ENCODE measurements at regions not wholly inside any gene's neighbourhood (a gene's known extent, or its start where the extent isn't known, plus 50 kb on each side); places are given as distances from the start of the nearest gene placed in this dataset.

DNA sequence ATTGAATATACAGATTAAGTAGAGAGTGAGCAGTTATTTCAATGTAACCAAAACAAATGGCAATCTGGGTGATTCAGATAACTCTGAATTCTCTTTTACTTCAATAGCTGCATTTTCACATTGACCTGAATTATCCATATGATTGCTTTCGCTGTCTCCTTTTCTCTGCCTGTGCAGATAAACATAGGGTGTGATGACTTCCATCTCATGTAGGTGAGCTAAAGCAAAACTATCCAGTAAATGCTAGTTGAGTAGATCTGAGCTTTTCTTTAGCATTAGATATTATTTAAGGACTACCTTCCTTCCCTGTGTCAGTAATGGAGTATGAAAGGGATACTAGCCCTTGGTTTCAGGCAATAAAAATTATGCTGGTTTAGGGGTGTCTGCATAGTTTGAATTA lies 288.6 kb downstream of the OXSM start:
- Histone ChIP-seq H3K36me3 (ENCODE audit: insufficient read depth, low read length) (no peaks in the 10 kb centered on the region), H4K20me1 (ENCODE audit: insufficient read depth) (no peaks in the 10 kb centered on the region), H3K9me3 (ENCODE audit: low read length) (no peaks in the 10 kb centered on the region), H3K79me2 (replicated peaks; ENCODE audit: insufficient read depth, low read length) (no peaks in the 10 kb centered on the region), H2AFZ (ENCODE audit: low read depth, low read length) (no peak overlapping the region), H3F3A (ENCODE audit: insufficient read depth, low read length, poor library complexity, severe bottlenecking) (no peaks in the 10 kb centered on the region), H3K4me2 (ENCODE audit: low read length) (no peak overlapping the region), H3K9ac (ENCODE audit: low read length) (no peak overlapping the region), H3K4me3 (ENCODE audit: low read length) (no peak overlapping the region), H3K27ac (ENCODE audit: low read length) (no peak overlapping the region), H3K27me3 (ENCODE audit: insufficient read depth, low read depth, low read length) (no peaks in the 10 kb centered on the region), H3K9me2 (ENCODE audit: insufficient read depth, low read length) (no peaks in the 10 kb centered on the region)
- TF ChIP-seq POLR2AphosphoS5 (IDR thresholded peaks at IDR 0.05), result peak; percentile 92
- TF ChIP-seq, protein P1, sequence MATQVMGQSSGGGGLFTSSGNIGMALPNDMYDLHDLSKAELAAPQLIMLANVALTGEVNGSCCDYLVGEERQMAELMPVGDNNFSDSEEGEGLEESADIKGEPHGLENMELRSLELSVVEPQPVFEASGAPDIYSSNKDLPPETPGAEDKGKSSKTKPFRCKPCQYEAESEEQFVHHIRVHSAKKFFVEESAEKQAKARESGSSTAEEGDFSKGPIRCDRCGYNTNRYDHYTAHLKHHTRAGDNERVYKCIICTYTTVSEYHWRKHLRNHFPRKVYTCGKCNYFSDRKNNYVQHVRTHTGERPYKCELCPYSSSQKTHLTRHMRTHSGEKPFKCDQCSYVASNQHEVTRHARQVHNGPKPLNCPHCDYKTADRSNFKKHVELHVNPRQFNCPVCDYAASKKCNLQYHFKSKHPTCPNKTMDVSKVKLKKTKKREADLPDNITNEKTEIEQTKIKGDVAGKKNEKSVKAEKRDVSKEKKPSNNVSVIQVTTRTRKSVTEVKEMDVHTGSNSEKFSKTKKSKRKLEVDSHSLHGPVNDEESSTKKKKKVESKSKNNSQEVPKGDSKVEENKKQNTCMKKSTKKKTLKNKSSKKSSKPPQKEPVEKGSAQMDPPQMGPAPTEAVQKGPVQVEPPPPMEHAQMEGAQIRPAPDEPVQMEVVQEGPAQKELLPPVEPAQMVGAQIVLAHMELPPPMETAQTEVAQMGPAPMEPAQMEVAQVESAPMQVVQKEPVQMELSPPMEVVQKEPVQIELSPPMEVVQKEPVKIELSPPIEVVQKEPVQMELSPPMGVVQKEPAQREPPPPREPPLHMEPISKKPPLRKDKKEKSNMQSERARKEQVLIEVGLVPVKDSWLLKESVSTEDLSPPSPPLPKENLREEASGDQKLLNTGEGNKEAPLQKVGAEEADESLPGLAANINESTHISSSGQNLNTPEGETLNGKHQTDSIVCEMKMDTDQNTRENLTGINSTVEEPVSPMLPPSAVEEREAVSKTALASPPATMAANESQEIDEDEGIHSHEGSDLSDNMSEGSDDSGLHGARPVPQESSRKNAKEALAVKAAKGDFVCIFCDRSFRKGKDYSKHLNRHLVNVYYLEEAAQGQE (IDR thresholded peaks at IDR 0.05; ENCODE audit: borderline replicate concordance), result no peak

DNA sequence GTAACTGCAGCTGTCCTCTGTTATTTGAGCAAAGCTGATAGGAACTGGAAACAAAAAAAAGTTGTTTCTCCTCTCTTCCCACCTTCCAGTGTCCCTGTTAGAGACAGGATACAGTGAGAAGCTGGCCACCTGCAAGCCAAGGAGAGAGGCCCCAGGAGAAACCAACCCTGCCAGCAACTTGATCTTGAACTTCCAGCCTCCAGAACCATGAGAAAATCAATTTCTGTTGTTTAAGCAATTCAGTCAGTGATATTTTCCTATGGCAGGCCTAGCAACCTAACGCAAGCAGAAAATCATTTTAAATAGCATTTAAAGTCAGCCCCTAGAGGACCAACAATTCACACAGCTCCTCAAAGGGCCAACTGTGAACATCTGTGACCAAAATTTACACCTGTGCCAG lies 291.3 kb downstream of the OXSM start:
- Histone ChIP-seq H4K20me1 (ENCODE audit: insufficient read depth) (no peaks in the 10 kb centered on the region), H3K4me3 (ENCODE audit: low read length) (no peak overlapping the region), H3K36me3 (ENCODE audit: insufficient read depth, low read length) (no peaks in the 10 kb centered on the region), H3K27me3 (ENCODE audit: insufficient read depth, low read depth, low read length) (no peaks in the 10 kb centered on the region), H3F3A (ENCODE audit: insufficient read depth, low read length, poor library complexity, severe bottlenecking) (no peaks in the 10 kb centered on the region), H3K9me2 (ENCODE audit: insufficient read depth, low read length) (no peaks in the 10 kb centered on the region), H3K79me2 (replicated peaks; ENCODE audit: insufficient read depth, low read length) (no peaks in the 10 kb centered on the region), H3K9me3 (ENCODE audit: low read length) (no peaks in the 10 kb centered on the region), H2AFZ (ENCODE audit: low read depth, low read length) (no peak overlapping the region), H3K4me2 (ENCODE audit: low read length) (no peak overlapping the region), H3K27ac (ENCODE audit: low read length) (no peak overlapping the region), H3K9ac (ENCODE audit: low read length) (no peak overlapping the region)
- TF ChIP-seq EP300 (conservative IDR thresholded peaks at IDR 0.05; ENCODE audit: poor library complexity, severe bottlenecking), result no peak
- no peak for TF ChIP-seq TAF1 (IDR thresholded peaks at IDR 0.05; ENCODE audit: low read depth)
- TF ChIP-seq, protein P2, sequence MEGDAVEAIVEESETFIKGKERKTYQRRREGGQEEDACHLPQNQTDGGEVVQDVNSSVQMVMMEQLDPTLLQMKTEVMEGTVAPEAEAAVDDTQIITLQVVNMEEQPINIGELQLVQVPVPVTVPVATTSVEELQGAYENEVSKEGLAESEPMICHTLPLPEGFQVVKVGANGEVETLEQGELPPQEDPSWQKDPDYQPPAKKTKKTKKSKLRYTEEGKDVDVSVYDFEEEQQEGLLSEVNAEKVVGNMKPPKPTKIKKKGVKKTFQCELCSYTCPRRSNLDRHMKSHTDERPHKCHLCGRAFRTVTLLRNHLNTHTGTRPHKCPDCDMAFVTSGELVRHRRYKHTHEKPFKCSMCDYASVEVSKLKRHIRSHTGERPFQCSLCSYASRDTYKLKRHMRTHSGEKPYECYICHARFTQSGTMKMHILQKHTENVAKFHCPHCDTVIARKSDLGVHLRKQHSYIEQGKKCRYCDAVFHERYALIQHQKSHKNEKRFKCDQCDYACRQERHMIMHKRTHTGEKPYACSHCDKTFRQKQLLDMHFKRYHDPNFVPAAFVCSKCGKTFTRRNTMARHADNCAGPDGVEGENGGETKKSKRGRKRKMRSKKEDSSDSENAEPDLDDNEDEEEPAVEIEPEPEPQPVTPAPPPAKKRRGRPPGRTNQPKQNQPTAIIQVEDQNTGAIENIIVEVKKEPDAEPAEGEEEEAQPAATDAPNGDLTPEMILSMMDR (IDR thresholded peaks at IDR 0.05; ENCODE audit: poor library complexity, severe bottlenecking), result no peak
- no peak for TF ChIP-seq MXI1 (conservative IDR thresholded peaks at IDR 0.05; ENCODE audit: poor library complexity, severe bottlenecking)
- TF ChIP-seq POLR2AphosphoS5 (IDR thresholded peaks at IDR 0.05), result no peak

DNA sequence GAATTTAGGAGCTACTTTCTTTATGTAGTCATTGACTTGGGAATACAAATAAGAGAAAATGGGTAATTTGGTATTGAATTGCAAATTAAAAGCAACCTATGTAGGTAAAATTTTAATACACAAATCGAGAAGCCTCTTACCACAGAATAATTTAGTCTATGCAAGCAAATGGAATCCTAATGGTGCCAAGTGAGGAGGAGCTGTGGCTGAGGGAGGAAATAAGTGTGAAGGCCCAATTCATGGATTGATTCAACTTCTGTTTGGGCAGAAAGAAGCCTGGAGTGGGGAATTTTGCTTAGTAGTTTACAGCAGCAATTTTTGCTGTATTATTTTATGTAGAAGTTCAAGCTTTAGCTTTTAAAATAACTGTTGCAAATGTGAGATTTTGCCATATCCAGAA lies 291.9 kb downstream of the OXSM start:
- Histone ChIP-seq H2AFZ (ENCODE audit: low read depth, low read length) (no peak overlapping the region), H3K4me3 (ENCODE audit: low read length) (no peak overlapping the region), H3F3A (ENCODE audit: insufficient read depth, low read length, poor library complexity, severe bottlenecking) (no peaks in the 10 kb centered on the region), H3K27ac (ENCODE audit: low read length) (no peak overlapping the region), H3K9ac (ENCODE audit: low read length) (no peak overlapping the region), H4K20me1 (ENCODE audit: insufficient read depth) (no peaks in the 10 kb centered on the region), H3K79me2 (replicated peaks; ENCODE audit: insufficient read depth, low read length) (no peaks in the 10 kb centered on the region), H3K9me3 (ENCODE audit: low read length) (no peaks in the 10 kb centered on the region), H3K27me3 (ENCODE audit: insufficient read depth, low read depth, low read length) (no peaks in the 10 kb centered on the region), H3K36me3 (ENCODE audit: insufficient read depth, low read length) (no peaks in the 10 kb centered on the region), H3K9me2 (ENCODE audit: insufficient read depth, low read length) (no peaks in the 10 kb centered on the region), H3K4me2 (ENCODE audit: low read length) (no peak overlapping the region)
- TF ChIP-seq MXI1 (conservative IDR thresholded peaks at IDR 0.05; ENCODE audit: poor library complexity, severe bottlenecking) (no peak), TAF1 (IDR thresholded peaks at IDR 0.05; ENCODE audit: low read depth) (no peak), EZH2 (IDR thresholded peaks at IDR 0.05; ENCODE audit: borderline replicate concordance, insufficient read depth, low read length, poor library complexity, severe bottlenecking) (no peak), EP300 (conservative IDR thresholded peaks at IDR 0.05; ENCODE audit: poor library complexity, severe bottlenecking) (no peak), RAD21 (conservative IDR thresholded peaks at IDR 0.05) (no peak), POLR2AphosphoS5 (IDR thresholded peaks at IDR 0.05) (no peak), SMC3 (conservative IDR thresholded peaks at IDR 0.05; ENCODE audit: poor library complexity) (no peak)
- TF ChIP-seq, protein P1 (IDR thresholded peaks at IDR 0.05; ENCODE audit: borderline replicate concordance), result no peak
- TF ChIP-seq, protein P2 (IDR thresholded peaks at IDR 0.05; ENCODE audit: poor library complexity, severe bottlenecking), result no peak

All from neural cell (in vitro differentiated cells).